ENCODE measurements at regions not wholly inside any gene's neighbourhood (a gene's known extent, or its start where the extent isn't known, plus 50 kb on each side); places are given as distances from the start of the nearest gene placed in this dataset.

- no peak for DNase-seq (ENCODE audit: low read depth)
- no peak overlapping the region for H3K4me3 ChIP-seq (ENCODE audit: low read depth, low read length)
- TF ChIP-seq MYC (IDR thresholded peaks at IDR 0.05; ENCODE audit: low read depth, low read length) (no peak), POLR2A (IDR thresholded peaks at IDR 0.05; ENCODE audit: extremely low read depth, insufficient read length) (no peak), MAX (IDR thresholded peaks at IDR 0.05; ENCODE audit: low read depth, low read length) (no peak), CTCF (IDR thresholded peaks at IDR 0.05; ENCODE audit: low read depth, low read length) (no peak)
These were observed 618.9 kb upstream of the KCNMB2 start for GRCh38 chr3:177917234-177917861.

GRCh38 chr3:177921153-177921552, 615.1 kb upstream of the KCNMB2 start:
- H3K4me3 ChIP-seq (ENCODE audit: low read depth, low read length), result no peak overlapping the region
- TF ChIP-seq POLR2A (IDR thresholded peaks at IDR 0.05; ENCODE audit: extremely low read depth, insufficient read length), result no peak
- TF ChIP-seq MAX (IDR thresholded peaks at IDR 0.05; ENCODE audit: low read depth, low read length), result no peak
- no peak for TF ChIP-seq MYC (IDR thresholded peaks at IDR 0.05; ENCODE audit: low read depth, low read length)
- no peak for TF ChIP-seq CTCF (IDR thresholded peaks at IDR 0.05; ENCODE audit: low read depth, low read length)
- DNase-seq (ENCODE audit: low read depth), result no peak

- no peak overlapping the region for H3K4me3 ChIP-seq (ENCODE audit: low read depth, low read length)
- TF ChIP-seq CTCF (IDR thresholded peaks at IDR 0.05; ENCODE audit: low read depth, low read length), result no peak
- TF ChIP-seq MYC (IDR thresholded peaks at IDR 0.05; ENCODE audit: low read depth, low read length), result no peak
- TF ChIP-seq MAX (IDR thresholded peaks at IDR 0.05; ENCODE audit: low read depth, low read length), result no peak
- TF ChIP-seq POLR2A (IDR thresholded peaks at IDR 0.05; ENCODE audit: extremely low read depth, insufficient read length), result no peak
- no peak for DNase-seq (ENCODE audit: low read depth)
These were observed 612.0 kb upstream of the KCNMB2 start for GRCh38 chr3:177924261-177924660.

- no peak overlapping the region for H3K4me3 ChIP-seq (ENCODE audit: low read depth, low read length)
- no peak for TF ChIP-seq POLR2A (IDR thresholded peaks at IDR 0.05; ENCODE audit: extremely low read depth, insufficient read length)
- no peak for TF ChIP-seq MAX (IDR thresholded peaks at IDR 0.05; ENCODE audit: low read depth, low read length)
- TF ChIP-seq MYC (IDR thresholded peaks at IDR 0.05; ENCODE audit: low read depth, low read length), result no peak
- TF ChIP-seq CTCF (IDR thresholded peaks at IDR 0.05; ENCODE audit: low read depth, low read length), result no peak
- DNase-seq (ENCODE audit: low read depth), result no peak
These were observed 607.9 kb upstream of the KCNMB2 start for GRCh38 chr3:177928172-177928873.

GRCh38 chr3:177929310-177929709, 606.9 kb upstream of the KCNMB2 start:
- H3K4me3 ChIP-seq (ENCODE audit: low read depth, low read length), result no peak overlapping the region
- TF ChIP-seq CTCF (IDR thresholded peaks at IDR 0.05; ENCODE audit: low read depth, low read length) (no peak), POLR2A (IDR thresholded peaks at IDR 0.05; ENCODE audit: extremely low read depth, insufficient read length) (no peak), MYC (IDR thresholded peaks at IDR 0.05; ENCODE audit: low read depth, low read length) (no peak), MAX (IDR thresholded peaks at IDR 0.05; ENCODE audit: low read depth, low read length) (no peak)
- DNase-seq (ENCODE audit: low read depth), result no peak
